ENCODE measurements at regions not wholly inside any gene's neighbourhood (a gene's known extent, or its start where the extent isn't known, plus 50 kb on each side); places are given as distances from the start of the nearest gene placed in this dataset.

- Histone ChIP-seq H3K9me3 (no peaks in the 10 kb centered on the region), H3K27ac (no peak overlapping the region)
- WGBS, 2 donors, result 89 to 91% methylated on average over 5 of the region's 5 CpGs
These were observed 179.6 kb downstream of the SHOX start for GRCh38 chrX:810186-810585.

GRCh38 chrX:809081-809480 is 178.5 kb downstream of the SHOX start:
- ATAC-seq (ENCODE audit: low FRiP score in 2 of 2) (no peak), DNase-seq (no peak)
- no peaks in the 10 kb centered on the region for H3K9me3 ChIP-seq
- H3K27ac ChIP-seq, result no peak overlapping the region
- no peaks in the 10 kb centered on the region for H3K36me3 ChIP-seq
- 92 to 95% methylated on average over 11 of the region's 11 CpGs for WGBS, 2 donors
- TF ChIP-seq POLR2AphosphoS5 (IDR thresholded peaks at IDR 0.05) (no peak), CTCF (IDR thresholded peaks at IDR 0.05) (no peak), POLR2A (IDR thresholded peaks at IDR 0.05) (no peak), EP300 (IDR thresholded peaks at IDR 0.05) (no peak)
- no peaks in the 10 kb centered on the region for H3K4me1 ChIP-seq
- H3K27me3 ChIP-seq, result no peaks in the 10 kb centered on the region
- H3K4me3 ChIP-seq, result no peak overlapping the region

More at GRCh38 chrX:810186-810585, 179.6 kb downstream of the SHOX start:
- DNase-seq (no peak), ATAC-seq (ENCODE audit: low FRiP score in 2 of 2) (no peak)
- H3K36me3 ChIP-seq, result no peaks in the 10 kb centered on the region
- no peak overlapping the region for H3K4me3 ChIP-seq
- no peaks in the 10 kb centered on the region for H3K4me1 ChIP-seq
- TF ChIP-seq EP300 (IDR thresholded peaks at IDR 0.05) (no peak), POLR2AphosphoS5 (IDR thresholded peaks at IDR 0.05) (no peak), POLR2A (IDR thresholded peaks at IDR 0.05) (no peak), CTCF (IDR thresholded peaks at IDR 0.05) (no peak)
- no peaks in the 10 kb centered on the region for H3K27me3 ChIP-seq

DNA sequence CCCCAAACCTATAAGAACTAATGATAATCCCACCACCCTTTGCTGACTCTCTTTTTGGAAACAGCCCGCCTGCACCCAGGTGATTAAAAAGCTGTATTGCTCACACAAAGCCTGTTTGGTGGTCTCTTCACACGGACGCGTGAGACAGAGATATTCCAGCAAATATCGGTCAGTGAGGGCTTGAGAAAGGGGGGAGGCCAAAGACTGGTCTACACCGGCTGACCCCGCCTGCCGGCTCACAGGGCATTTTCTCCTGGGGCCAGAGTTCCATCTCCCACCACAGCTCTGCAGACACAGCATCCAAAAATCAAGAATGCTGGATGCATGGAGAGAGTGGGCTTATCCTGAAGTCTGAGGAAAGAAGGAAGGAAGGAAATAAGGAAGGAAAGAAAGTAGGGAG is 176.0 kb downstream of the SHOX start:
- TF ChIP-seq CTCF (IDR thresholded peaks at IDR 0.05) (no peak), POLR2AphosphoS5 (IDR thresholded peaks at IDR 0.05) (no peak), EP300 (IDR thresholded peaks at IDR 0.05) (no peak), POLR2A (IDR thresholded peaks at IDR 0.05) (no peak)
- H3K9me3 ChIP-seq, result no peaks in the 10 kb centered on the region

DNA sequence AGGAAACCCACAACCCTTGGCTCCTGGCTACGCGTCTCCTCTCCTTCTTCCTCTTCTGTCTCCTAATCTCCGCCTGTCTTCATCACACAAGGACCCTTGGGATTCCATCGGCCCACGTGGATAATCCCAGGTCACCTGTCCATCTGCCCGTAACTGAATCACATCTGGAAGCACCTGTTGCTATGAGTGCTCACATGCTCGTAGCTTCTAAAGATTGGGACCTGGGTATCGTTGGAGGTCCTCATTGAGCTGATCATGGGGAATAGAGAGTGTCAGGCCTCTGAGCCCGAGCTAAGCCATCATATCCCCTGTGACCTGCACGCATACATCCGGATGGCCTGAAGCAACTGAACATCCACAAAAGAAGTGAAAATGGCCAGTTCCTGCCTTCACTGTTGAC is 175.4 kb downstream of the SHOX start:
- Histone ChIP-seq H3K4me1 (no peaks in the 10 kb centered on the region), H3K36me3 (no peaks in the 10 kb centered on the region), H3K27me3 (no peaks in the 10 kb centered on the region), H3K27ac (no peak overlapping the region), H3K9me3 (no peaks in the 10 kb centered on the region), H3K4me3 (no peak overlapping the region)
- DNase-seq (no peak), ATAC-seq (ENCODE audit: low FRiP score in 2 of 2) (no peak)
- WGBS, 2 donors, result 78 to 84% methylated on average over 11 of the region's 11 CpGs
- TF ChIP-seq EP300 (IDR thresholded peaks at IDR 0.05) (no peak), CTCF (IDR thresholded peaks at IDR 0.05) (no peak), POLR2AphosphoS5 (IDR thresholded peaks at IDR 0.05) (no peak), POLR2A (IDR thresholded peaks at IDR 0.05) (no peak)

More for the DNA sequence above, 176.0 kb downstream of the SHOX start:
- DNase-seq (no peak), ATAC-seq (ENCODE audit: low FRiP score in 2 of 2) (no peak)
- no peak overlapping the region for H3K4me3 ChIP-seq
- H3K36me3 ChIP-seq, result no peaks in the 10 kb centered on the region
- WGBS, 2 donors, result 94 to 96% methylated on average over 8 of the region's 8 CpGs
- H3K27ac ChIP-seq, result no peak overlapping the region
- no peaks in the 10 kb centered on the region for H3K4me1 ChIP-seq
- no peaks in the 10 kb centered on the region for H3K27me3 ChIP-seq

- H3K27ac ChIP-seq, result no peak overlapping the region
- no peak for DNase-seq
- TF ChIP-seq CTCF (IDR thresholded peaks at IDR 0.05) (no peak), POLR2A (IDR thresholded peaks at IDR 0.05) (no peak), EP300 (IDR thresholded peaks at IDR 0.05) (no peak), POLR2AphosphoS5 (IDR thresholded peaks at IDR 0.05) (no peak)
- no peaks in the 10 kb centered on the region for H3K9me3 ChIP-seq
- no peaks in the 10 kb centered on the region for H3K27me3 ChIP-seq
- WGBS, 2 donors, result 29 to 37% methylated on average over 16 of the region's 16 CpGs
- H3K4me1 ChIP-seq, result no peaks in the 10 kb centered on the region
- no peak for ATAC-seq (ENCODE audit: low FRiP score in 2 of 2)
- no peak overlapping the region for H3K4me3 ChIP-seq
- H3K36me3 ChIP-seq, result no peaks in the 10 kb centered on the region
These were observed 174.6 kb downstream of the SHOX start for GRCh38 chrX:805103-805670.

Measured in upper lobe of left lung (tissue), 6 donors.